Immature natural killer cell (primary cell): ENCODE measurements at regions not wholly inside any gene's neighbourhood (a gene's known extent, or its start where the extent isn't known, plus 50 kb on each side); places are given as distances from the start of the nearest gene placed in this dataset.

Experiments used
- DNase-seq, 3 donors: peaks; one replicate each; pipeline ENCODE4 v3.0.0; 2022; ENCODE audit warnings: mixed read lengths in 1 of 3
- H3K27ac Mint-ChIP-seq, 6 donors: one replicate each; pipeline ENCODE4 v1.8.0; 2020; ENCODE audit warnings: mixed read lengths in 6 of 6, mild to moderate bottlenecking in 5 of 6, inconsistent platforms in 4 of 6, moderate library complexity in 3 of 6
- H3K27me3 Mint-ChIP-seq, 3 donors: one replicate each; pipeline ENCODE4 v1.8.0; 2020 to 2021; ENCODE audit warnings: low read depth in 3 of 3, mild to moderate bottlenecking in 3 of 3, mixed read lengths in 3 of 3, moderate library complexity in 3 of 3, inconsistent platforms in 1 of 3
- H3K36me3 Mint-ChIP-seq, 3 donors: one replicate each; pipeline ENCODE4 v1.8.0; 2020; ENCODE audit warnings: mixed read lengths in 3 of 3, inconsistent platforms in 2 of 3, mild to moderate bottlenecking in 2 of 3
- H3K4me1 Mint-ChIP-seq, 2 donors: one replicate each; pipeline ENCODE4 v1.8.0; 2020; ENCODE audit warnings: inconsistent platforms in 2 of 2, mild to moderate bottlenecking in 2 of 2, mixed read lengths in 2 of 2, moderate library complexity in 1 of 2
- H3K4me3 Mint-ChIP-seq, 5 donors: one replicate each; pipeline ENCODE4 v1.8.0; 2020; ENCODE audit warnings: mild to moderate bottlenecking in 5 of 5, mixed read lengths in 5 of 5, inconsistent platforms in 3 of 5, moderate library complexity in 3 of 5
- H3K9me3 Mint-ChIP-seq, 6 donors: one replicate each; pipeline ENCODE4 v1.8.0; 2020; ENCODE audit warnings: mild to moderate bottlenecking in 6 of 6, mixed read lengths in 6 of 6, inconsistent platforms in 4 of 6, moderate library complexity in 3 of 6

GRCh38 chr17:10992106-10992880, 154.4 kb upstream of the PIRT start:
- DNase-seq = no peak
- peaks cover 2 to 11% (median 6%) of the 10 kb centered on the region in 3 donors for H3K27me3 Mint-ChIP-seq
- no peak overlapping the region for H3K27ac Mint-ChIP-seq
- H3K4me1 Mint-ChIP-seq = no peaks in the 10 kb centered on the region
- H3K9me3 Mint-ChIP-seq = peaks cover 0 to 3% (median 0%) of the 10 kb centered on the region in 6 donors
- H3K36me3 Mint-ChIP-seq = no peaks in the 10 kb centered on the region
- no peak overlapping the region for H3K4me3 Mint-ChIP-seq

GRCh38 chr17:10987786-10988185, 149.9 kb upstream of the PIRT start:
- H3K4me1 Mint-ChIP-seq = no peaks in the 10 kb centered on the region
- no peak overlapping the region for H3K4me3 Mint-ChIP-seq
- no peaks in the 10 kb centered on the region for H3K36me3 Mint-ChIP-seq
- H3K9me3 Mint-ChIP-seq = peaks cover 0 to 3% (median 0%) of the 10 kb centered on the region in 6 donors
- no peak overlapping the region for H3K27ac Mint-ChIP-seq
- no peak for DNase-seq
- peaks cover 1 to 3% (median 2%) of the 10 kb centered on the region in 3 donors for H3K27me3 Mint-ChIP-seq

GRCh38 chr17:10984220-10984619, 146.3 kb upstream of the PIRT start:
- Mint-ChIP-seq H3K36me3 (no peaks in the 10 kb centered on the region), H3K4me3 (no peak overlapping the region), H3K9me3 (peaks cover 0 to 3% (median 0%) of the 10 kb centered on the region in 6 donors), H3K4me1 (no peaks in the 10 kb centered on the region), H3K27me3 (peaks cover 1 to 3% (median 2%) of the 10 kb centered on the region in 3 donors), H3K27ac (no peak overlapping the region)
- DNase-seq = no peak

- H3K27me3 Mint-ChIP-seq = peaks cover 0 to 7% (median 7%) of the 10 kb centered on the region in 3 donors
- DNase-seq = no peak
- H3K36me3 Mint-ChIP-seq = no peaks in the 10 kb centered on the region
- H3K27ac Mint-ChIP-seq = no peak overlapping the region
- H3K4me3 Mint-ChIP-seq = no peak overlapping the region
- H3K4me1 Mint-ChIP-seq = no peaks in the 10 kb centered on the region
- H3K9me3 Mint-ChIP-seq = peaks cover 0 to 5% (median 0%) of the 10 kb centered on the region in 6 donors
These were observed 138.5 kb upstream of the PIRT start for GRCh38 chr17:10976401-10976800.

GRCh38 chr17:10968007-10968406, 130.1 kb upstream of the PIRT start:
- H3K27me3 Mint-ChIP-seq = peaks cover 0 to 3% (median 1%) of the 10 kb centered on the region in 3 donors

GRCh38 chr17:10956821-10957220, 118.9 kb upstream of the PIRT start:
- Mint-ChIP-seq H3K9me3 (peaks cover 0 to 4% (median 0%) of the 10 kb centered on the region in 6 donors), H3K4me1 (no peaks in the 10 kb centered on the region), H3K27me3 (peaks cover 3 to 7% (median 6%) of the 10 kb centered on the region in 3 donors), H3K4me3 (no peak overlapping the region), H3K27ac (no peak overlapping the region), H3K36me3 (peaks cover 0 to 5% (median 0%) of the 10 kb centered on the region in 3 donors)
- DNase-seq = no peak

More at GRCh38 chr17:10968007-10968406, 130.1 kb upstream of the PIRT start:
- no peak for DNase-seq
- Mint-ChIP-seq H3K4me3 (no peak overlapping the region), H3K36me3 (no peaks in the 10 kb centered on the region), H3K4me1 (no peaks in the 10 kb centered on the region), H3K27ac (no peak overlapping the region), H3K9me3 (peaks cover 0 to 7% (median 0%) of the 10 kb centered on the region in 6 donors)

- Mint-ChIP-seq H3K27me3 (peaks cover 2 to 8% (median 4%) of the 10 kb centered on the region in 3 donors), H3K36me3 (no peaks in the 10 kb centered on the region), H3K9me3 (peaks cover 0 to 2% (median 0%) of the 10 kb centered on the region in 6 donors), H3K4me1 (no peaks in the 10 kb centered on the region), H3K27ac (no peak overlapping the region), H3K4me3 (no peak overlapping the region)
- DNase-seq = no peak
These were observed 106.9 kb upstream of the PIRT start for GRCh38 chr17:10944819-10945218.

GRCh38 chr17:10936931-10937330, 99.0 kb upstream of the PIRT start:
- H3K4me3 Mint-ChIP-seq = no peak overlapping the region

GRCh38 chr17:10932938-10933337, 95.1 kb upstream of the PIRT start:
- Mint-ChIP-seq H3K27me3 (peaks cover 2 to 6% (median 3%) of the 10 kb centered on the region in 3 donors), H3K4me1 (no peaks in the 10 kb centered on the region), H3K4me3 (no peak overlapping the region), H3K36me3 (no peaks in the 10 kb centered on the region), H3K9me3 (no peaks in the 10 kb centered on the region), H3K27ac (no peak overlapping the region)
- no peak for DNase-seq

More at GRCh38 chr17:10936931-10937330, 99.0 kb upstream of the PIRT start:
- H3K4me1 Mint-ChIP-seq = no peaks in the 10 kb centered on the region
- DNase-seq = no peak
- H3K27me3 Mint-ChIP-seq = peaks cover 0 to 6% (median 5%) of the 10 kb centered on the region in 3 donors
- no peak overlapping the region for H3K27ac Mint-ChIP-seq
- H3K36me3 Mint-ChIP-seq = no peaks in the 10 kb centered on the region
- peaks cover 0 to 1% (median 0%) of the 10 kb centered on the region in 6 donors for H3K9me3 Mint-ChIP-seq

- no peak for DNase-seq
- Mint-ChIP-seq H3K4me3 (no peak overlapping the region), H3K4me1 (no peaks in the 10 kb centered on the region), H3K27me3 (peaks cover 1 to 6% (median 2%) of the 10 kb centered on the region in 3 donors), H3K9me3 (no peaks in the 10 kb centered on the region), H3K36me3 (no peaks in the 10 kb centered on the region), H3K27ac (no peak overlapping the region)
These were observed 93.2 kb upstream of the PIRT start for GRCh38 chr17:10931133-10931532.

GRCh38 chr17:10927712-10928111, 89.8 kb upstream of the PIRT start:
- Mint-ChIP-seq H3K27ac (no peak overlapping the region), H3K27me3 (peaks cover 2 to 5% (median 4%) of the 10 kb centered on the region in 3 donors), H3K9me3 (no peaks in the 10 kb centered on the region), H3K4me1 (no peaks in the 10 kb centered on the region), H3K36me3 (no peaks in the 10 kb centered on the region), H3K4me3 (no peak overlapping the region)
- no peak for DNase-seq

- Mint-ChIP-seq H3K36me3 (no peaks in the 10 kb centered on the region), H3K4me3 (no peak overlapping the region), H3K27ac (no peak overlapping the region), H3K27me3 (peaks cover 0 to 12% (median 4%) of the 10 kb centered on the region in 3 donors), H3K9me3 (no peaks in the 10 kb centered on the region), H3K4me1 (no peaks in the 10 kb centered on the region)
- DNase-seq = no peak
These were observed 82.7 kb upstream of the PIRT start for GRCh38 chr17:10920558-10921108.

GRCh38 chr17:10907370-10907769, 69.5 kb upstream of the PIRT start:
- H3K4me1 Mint-ChIP-seq = no peaks in the 10 kb centered on the region
- H3K27me3 Mint-ChIP-seq = peaks cover 0 to 16% (median 4%) of the 10 kb centered on the region in 3 donors
- H3K4me3 Mint-ChIP-seq = no peak overlapping the region
- no peak for DNase-seq
- H3K27ac Mint-ChIP-seq = no peak overlapping the region
- H3K36me3 Mint-ChIP-seq = no peaks in the 10 kb centered on the region
- peaks cover 0 to 5% (median 0%) of the 10 kb centered on the region in 6 donors for H3K9me3 Mint-ChIP-seq

GRCh38 chr17:10899281-10899680, 61.4 kb upstream of the PIRT start:
- no peak for DNase-seq

More at GRCh38 chr17:10899281-10899680, 61.4 kb upstream of the PIRT start:
- Mint-ChIP-seq H3K4me3 (no peak overlapping the region), H3K4me1 (no peaks in the 10 kb centered on the region), H3K27me3 (peaks cover 0 to 3% (median 2%) of the 10 kb centered on the region in 3 donors), H3K36me3 (no peaks in the 10 kb centered on the region), H3K27ac (no peak overlapping the region), H3K9me3 (peaks cover 0 to 5% (median 0%) of the 10 kb centered on the region in 6 donors)
